ENCODE measurements at regions not wholly inside any gene's neighbourhood (a gene's known extent, or its start where the extent isn't known, plus 50 kb on each side); places are given as distances from the start of the nearest gene placed in this dataset.

DNA sequence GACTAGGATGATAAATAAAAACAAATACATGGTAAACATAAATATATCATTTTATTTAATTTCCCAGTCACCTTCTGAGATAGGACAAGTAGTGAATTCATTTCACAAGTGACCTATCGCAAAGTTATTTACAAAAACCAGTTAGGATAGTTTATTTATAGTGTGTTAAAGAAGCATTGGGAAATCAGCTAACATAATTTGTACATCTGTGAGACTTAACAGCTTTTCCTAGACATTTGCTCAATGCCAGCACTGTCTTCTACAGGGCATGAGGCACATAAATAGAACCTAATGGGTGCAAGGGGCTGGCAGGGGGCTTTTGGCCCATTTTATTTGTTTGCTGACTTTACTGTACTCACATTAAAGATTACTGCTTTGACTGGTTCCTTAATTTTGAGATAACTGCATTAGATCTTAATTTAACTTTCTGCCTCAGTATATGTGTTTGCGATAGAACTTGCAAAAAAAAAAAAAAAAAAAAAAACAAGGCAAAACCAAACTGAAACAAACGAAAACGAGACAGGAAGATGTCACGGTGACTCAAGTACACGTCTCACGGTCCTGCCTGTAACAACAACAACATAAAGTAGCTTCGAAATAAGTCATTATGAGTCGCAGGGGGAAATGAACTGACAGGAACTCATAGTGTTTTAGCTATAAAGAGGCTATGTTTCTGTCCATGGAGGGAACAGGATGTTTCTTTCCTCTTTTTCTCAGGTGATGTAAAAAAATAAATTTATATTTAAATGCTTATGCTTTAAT, 133.7 kb upstream of the GMDS start:
- no peak for TF ChIP-seq POLR2A (IDR thresholded peaks at IDR 0.05)
- TF ChIP-seq, protein P1, sequence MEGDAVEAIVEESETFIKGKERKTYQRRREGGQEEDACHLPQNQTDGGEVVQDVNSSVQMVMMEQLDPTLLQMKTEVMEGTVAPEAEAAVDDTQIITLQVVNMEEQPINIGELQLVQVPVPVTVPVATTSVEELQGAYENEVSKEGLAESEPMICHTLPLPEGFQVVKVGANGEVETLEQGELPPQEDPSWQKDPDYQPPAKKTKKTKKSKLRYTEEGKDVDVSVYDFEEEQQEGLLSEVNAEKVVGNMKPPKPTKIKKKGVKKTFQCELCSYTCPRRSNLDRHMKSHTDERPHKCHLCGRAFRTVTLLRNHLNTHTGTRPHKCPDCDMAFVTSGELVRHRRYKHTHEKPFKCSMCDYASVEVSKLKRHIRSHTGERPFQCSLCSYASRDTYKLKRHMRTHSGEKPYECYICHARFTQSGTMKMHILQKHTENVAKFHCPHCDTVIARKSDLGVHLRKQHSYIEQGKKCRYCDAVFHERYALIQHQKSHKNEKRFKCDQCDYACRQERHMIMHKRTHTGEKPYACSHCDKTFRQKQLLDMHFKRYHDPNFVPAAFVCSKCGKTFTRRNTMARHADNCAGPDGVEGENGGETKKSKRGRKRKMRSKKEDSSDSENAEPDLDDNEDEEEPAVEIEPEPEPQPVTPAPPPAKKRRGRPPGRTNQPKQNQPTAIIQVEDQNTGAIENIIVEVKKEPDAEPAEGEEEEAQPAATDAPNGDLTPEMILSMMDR (IDR thresholded peaks at IDR 0.05): no peak
